ENCODE measurements at regions not wholly inside any gene's neighbourhood (a gene's known extent, or its start where the extent isn't known, plus 50 kb on each side); places are given as distances from the start of the nearest gene placed in this dataset.
"Not testable (repeated sequence)": the region's sequence is repeated elsewhere in the genome, so short reads cannot be mapped to it uniquely, and the experiment has no call there.

DNA sequence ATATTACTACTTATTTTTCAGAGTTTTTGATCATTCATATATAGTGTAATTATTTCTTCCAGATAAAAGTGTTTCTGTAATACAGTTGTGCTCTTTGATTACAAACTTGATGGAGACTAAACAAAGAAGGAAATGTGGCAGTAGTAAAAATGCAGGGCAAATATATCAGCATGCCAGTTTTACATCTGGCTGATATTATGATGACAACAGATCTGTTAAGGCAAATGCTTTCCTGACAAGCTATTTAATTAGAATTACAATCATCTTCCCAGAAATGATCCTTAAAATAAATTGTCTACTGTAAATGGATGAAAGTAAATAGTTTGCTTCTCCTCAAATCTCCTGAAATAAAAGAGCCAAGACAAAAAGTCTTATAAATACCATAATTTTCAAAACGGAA is 1659.8 kb downstream of the BRINP3 start:
- TF ChIP-seq, protein P1, sequence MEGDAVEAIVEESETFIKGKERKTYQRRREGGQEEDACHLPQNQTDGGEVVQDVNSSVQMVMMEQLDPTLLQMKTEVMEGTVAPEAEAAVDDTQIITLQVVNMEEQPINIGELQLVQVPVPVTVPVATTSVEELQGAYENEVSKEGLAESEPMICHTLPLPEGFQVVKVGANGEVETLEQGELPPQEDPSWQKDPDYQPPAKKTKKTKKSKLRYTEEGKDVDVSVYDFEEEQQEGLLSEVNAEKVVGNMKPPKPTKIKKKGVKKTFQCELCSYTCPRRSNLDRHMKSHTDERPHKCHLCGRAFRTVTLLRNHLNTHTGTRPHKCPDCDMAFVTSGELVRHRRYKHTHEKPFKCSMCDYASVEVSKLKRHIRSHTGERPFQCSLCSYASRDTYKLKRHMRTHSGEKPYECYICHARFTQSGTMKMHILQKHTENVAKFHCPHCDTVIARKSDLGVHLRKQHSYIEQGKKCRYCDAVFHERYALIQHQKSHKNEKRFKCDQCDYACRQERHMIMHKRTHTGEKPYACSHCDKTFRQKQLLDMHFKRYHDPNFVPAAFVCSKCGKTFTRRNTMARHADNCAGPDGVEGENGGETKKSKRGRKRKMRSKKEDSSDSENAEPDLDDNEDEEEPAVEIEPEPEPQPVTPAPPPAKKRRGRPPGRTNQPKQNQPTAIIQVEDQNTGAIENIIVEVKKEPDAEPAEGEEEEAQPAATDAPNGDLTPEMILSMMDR (IDR thresholded peaks at IDR 0.05; ENCODE audit: unreplicated experiment) = no peak
- DNase-seq (ENCODE audit: low spot score, unreplicated experiment) = no peak
- H3K4me3 Mint-ChIP-seq (ENCODE audit: low read depth) = no peak overlapping the region
- no peaks in the 10 kb centered on the region for H3K9me3 Mint-ChIP-seq (ENCODE audit: low read depth)
- H3K27ac Mint-ChIP-seq = no peak overlapping the region
- no peaks in the 10 kb centered on the region for H3K36me3 Mint-ChIP-seq (ENCODE audit: insufficient read depth)
- no peaks in the 10 kb centered on the region for H3K4me1 Mint-ChIP-seq (ENCODE audit: low read depth)
- H3K27me3 Mint-ChIP-seq = no peaks in the 10 kb centered on the region

DNA sequence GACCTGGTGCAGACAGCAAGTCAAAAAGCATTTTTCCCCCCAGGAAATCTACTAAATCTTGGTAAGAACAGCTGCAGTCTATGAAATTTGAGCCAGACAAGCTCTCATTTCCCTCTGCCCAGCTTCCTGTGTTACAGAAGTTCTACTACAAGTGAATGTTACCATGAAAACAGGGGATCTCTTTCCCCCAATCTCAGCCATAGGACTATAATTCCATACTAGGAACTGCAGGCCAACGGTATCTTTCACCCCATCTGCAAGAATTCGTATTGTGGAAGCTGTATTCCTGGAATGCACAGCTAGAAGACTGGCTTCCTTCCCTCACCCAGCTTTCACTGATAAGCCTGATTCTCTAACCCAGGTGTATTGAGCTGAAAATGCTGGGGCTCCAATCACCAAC is 1655.4 kb downstream of the BRINP3 start:
- Mint-ChIP-seq H3K27ac (no peak overlapping the region), H3K9me3 (ENCODE audit: low read depth) (no peaks in the 10 kb centered on the region), H3K4me1 (ENCODE audit: low read depth) (no peaks in the 10 kb centered on the region), H3K27me3 (no peaks in the 10 kb centered on the region), H3K4me3 (ENCODE audit: low read depth) (no peak overlapping the region), H3K36me3 (ENCODE audit: insufficient read depth) (no peaks in the 10 kb centered on the region)
- TF ChIP-seq, protein P1 (IDR thresholded peaks at IDR 0.05; ENCODE audit: unreplicated experiment) = no peak
- no peak for DNase-seq (ENCODE audit: low spot score, unreplicated experiment)

DNA sequence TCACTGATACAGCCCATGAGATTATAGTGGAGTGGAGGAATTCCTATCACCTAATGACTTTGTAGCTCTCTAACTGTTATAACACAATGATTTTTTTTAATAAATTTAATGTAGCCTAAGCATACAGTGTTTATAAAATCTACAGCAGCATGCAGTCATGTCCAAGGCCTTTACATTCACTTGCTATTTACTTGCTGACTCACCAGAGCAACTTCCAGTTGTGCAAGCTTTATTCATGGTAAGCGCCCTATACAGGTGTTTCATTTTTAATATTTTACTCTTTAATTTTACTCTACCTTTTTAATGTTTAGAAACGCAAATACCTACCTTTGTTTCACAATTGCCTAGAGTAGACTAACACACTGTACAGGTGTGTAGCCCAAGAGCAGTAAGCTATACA is 1652.2 kb downstream of the BRINP3 start:
- Mint-ChIP-seq H3K27me3 (no peaks in the 10 kb centered on the region), H3K27ac (no peak overlapping the region), H3K4me3 (ENCODE audit: low read depth) (no peak overlapping the region), H3K4me1 (ENCODE audit: low read depth) (no peaks in the 10 kb centered on the region), H3K9me3 (ENCODE audit: low read depth) (no peaks in the 10 kb centered on the region), H3K36me3 (ENCODE audit: insufficient read depth) (no peaks in the 10 kb centered on the region)
- TF ChIP-seq, protein P1 (IDR thresholded peaks at IDR 0.05; ENCODE audit: unreplicated experiment) = no peak
- no peak for DNase-seq (ENCODE audit: low spot score, unreplicated experiment)

DNA sequence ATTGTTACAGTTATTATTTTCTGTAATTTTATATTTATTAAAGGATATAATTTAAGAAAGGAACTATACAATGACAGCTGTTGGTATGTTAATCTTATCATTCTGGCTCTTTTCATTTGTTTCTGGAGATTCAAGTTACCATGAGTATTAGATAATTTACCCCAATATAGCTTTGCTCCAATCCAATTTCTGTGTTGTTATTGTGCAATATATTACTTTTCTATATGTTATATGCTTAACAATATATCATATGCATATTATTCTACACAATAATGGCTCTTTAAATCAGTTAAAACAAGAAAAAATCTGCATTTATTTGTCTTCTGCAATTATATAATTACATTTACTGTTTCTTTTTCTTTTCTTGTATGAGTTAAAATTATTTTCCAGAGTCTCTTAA is 1650.9 kb downstream of the BRINP3 start:
- H3K4me1 Mint-ChIP-seq (ENCODE audit: low read depth) = no peaks in the 10 kb centered on the region
- H3K27ac Mint-ChIP-seq = no peak overlapping the region
- TF ChIP-seq, protein P1 (IDR thresholded peaks at IDR 0.05; ENCODE audit: unreplicated experiment) = no peak

DNA sequence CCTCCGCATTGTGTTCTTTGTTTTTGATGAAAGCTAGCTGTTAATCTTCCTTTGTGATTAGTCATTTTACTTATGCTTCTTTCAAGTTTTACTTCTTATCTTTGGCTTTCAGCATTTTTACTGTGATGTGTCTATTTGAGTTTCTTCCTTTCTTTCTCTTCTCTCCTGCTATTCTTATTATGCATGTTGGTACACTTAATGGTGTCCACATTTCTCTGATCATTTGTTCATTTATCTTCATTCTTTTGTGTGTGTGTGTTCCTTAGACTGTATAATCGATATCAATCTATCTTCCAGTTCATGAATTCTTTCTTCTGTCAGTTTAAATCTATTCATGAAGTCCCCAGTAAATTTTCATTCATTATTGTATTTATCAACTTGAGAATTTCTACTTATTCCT is 1650.3 kb downstream of the BRINP3 start:
- TF ChIP-seq, protein P1 (IDR thresholded peaks at IDR 0.05; ENCODE audit: unreplicated experiment) = no peak
- Mint-ChIP-seq H3K27ac (no peak overlapping the region), H3K9me3 (ENCODE audit: low read depth) (no peaks in the 10 kb centered on the region), H3K4me3 (ENCODE audit: low read depth) (no peak overlapping the region), H3K27me3 (no peaks in the 10 kb centered on the region), H3K4me1 (ENCODE audit: low read depth) (no peaks in the 10 kb centered on the region), H3K36me3 (ENCODE audit: insufficient read depth) (no peaks in the 10 kb centered on the region)
- no peak for DNase-seq (ENCODE audit: low spot score, unreplicated experiment)

More for the DNA sequence above, 1650.9 kb downstream of the BRINP3 start:
- no peak for DNase-seq (ENCODE audit: low spot score, unreplicated experiment)
- H3K9me3 Mint-ChIP-seq (ENCODE audit: low read depth) = no peaks in the 10 kb centered on the region
- no peaks in the 10 kb centered on the region for H3K36me3 Mint-ChIP-seq (ENCODE audit: insufficient read depth)
- no peaks in the 10 kb centered on the region for H3K27me3 Mint-ChIP-seq
- no peak overlapping the region for H3K4me3 Mint-ChIP-seq (ENCODE audit: low read depth)

DNA sequence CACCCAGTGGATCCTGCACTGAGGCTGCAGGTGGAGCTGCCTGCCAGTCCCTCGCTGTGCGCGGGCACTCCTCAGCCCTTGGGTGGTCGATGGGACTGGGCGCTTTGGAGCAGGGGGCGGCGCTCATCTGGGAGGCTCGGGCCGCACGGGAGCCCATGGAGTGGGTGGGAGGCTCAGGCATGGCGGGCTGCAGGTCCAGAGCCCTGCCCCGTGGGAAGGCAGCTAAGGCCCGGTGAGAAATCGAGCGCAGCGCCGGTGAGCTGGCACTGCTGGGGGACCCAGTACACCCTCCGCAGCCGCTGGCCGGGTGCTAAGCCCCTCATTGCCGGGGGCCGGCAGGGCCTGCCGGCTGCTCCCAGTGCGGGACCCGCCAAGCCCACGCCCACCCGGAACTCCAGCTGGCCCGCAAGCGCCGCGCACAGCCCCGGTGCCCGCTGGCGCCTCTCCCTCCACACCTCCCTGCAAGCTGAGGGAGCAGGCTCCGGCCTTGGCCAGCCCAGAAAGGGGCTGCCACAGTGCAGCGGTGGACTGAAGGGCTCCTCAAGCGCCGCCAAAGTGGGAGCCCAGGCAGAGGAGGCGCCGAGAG is 1636.5 kb downstream of the BRINP3 start:
- not testable (repeated sequence) for H3K27me3 Mint-ChIP-seq; DNase-seq (ENCODE audit: low spot score, unreplicated experiment); H3K27ac Mint-ChIP-seq; H3K9me3 Mint-ChIP-seq (ENCODE audit: low read depth); H3K4me3 Mint-ChIP-seq (ENCODE audit: low read depth); H3K4me1 Mint-ChIP-seq (ENCODE audit: low read depth); H3K36me3 Mint-ChIP-seq (ENCODE audit: insufficient read depth)

Measured in progenitor cell of endocrine pancreas (in vitro differentiated cells).